WTC11 (cell line): ENCODE measurements at regions not wholly inside any gene's neighbourhood (a gene's known extent, or its start where the extent isn't known, plus 50 kb on each side); places are given as distances from the start of the nearest gene placed in this dataset.

Experiments used
- ATAC-seq: fragments of 200-7000 bp; cut with Tn5 transposase; 2 replicates; pipeline ENCODE4 v1.10.0; 2021; ENCODE audit warnings: mild to moderate bottlenecking, moderate library complexity
- CTCF ChIA-PET: fragments of 300-600 bp; sonication (Branson Sonifier 250); formaldehyde crosslinking; loops from one replicate; lab custom pipeline; 2021; ENCODE audit warnings: antibody characterized with exemption; lab: Charles Lee
- POLR2A ChIA-PET: fragments of 350-600 bp; sonication (Branson Sonifier 250); formaldehyde crosslinking; loops from one replicate; lab custom pipeline; 2021; ENCODE audit warnings: antibody characterized with exemption; lab: Charles Lee
- DNase-seq: peaks from one replicate; pipeline ENCODE4 v3.0.0; 2021; ENCODE audit warnings: low spot score
- H3K27ac Mint-ChIP-seq: 2 replicates; pipeline ENCODE4 v1.8.0; 2021; ENCODE audit warnings: mixed read lengths
- H3K27me3 Mint-ChIP-seq: 2 replicates; pipeline ENCODE4 v1.8.0; 2021; ENCODE audit warnings: low read depth, mild to moderate bottlenecking, moderate library complexity, mixed read lengths
- H3K36me3 Mint-ChIP-seq: 2 replicates; pipeline ENCODE4 v1.8.0; 2021; ENCODE audit warnings: mixed read lengths
- H3K4me1 Mint-ChIP-seq: 2 replicates; pipeline ENCODE4 v1.8.0; 2022; ENCODE audit warnings: mixed read lengths
- H3K4me3 Mint-ChIP-seq: 2 replicates; pipeline ENCODE4 v1.8.0; 2021; ENCODE audit warnings: mild to moderate bottlenecking, moderate library complexity, mixed read lengths
- H3K9me3 Mint-ChIP-seq: 2 replicates; pipeline ENCODE4 v1.8.0; 2021; ENCODE audit warnings: mixed read lengths
- ATF1 ChIP-seq: sonication (generic); formaldehyde crosslinking; IDR thresholded peaks from 2 replicates; pipeline ENCODE4 v1.8.1; 2023; ENCODE audit warnings: mild to moderate bottlenecking, moderate library complexity, missing genetic modification reagents
- ATF6 ChIP-seq: sonication (generic); formaldehyde crosslinking; IDR thresholded peaks from 2 replicates; pipeline ENCODE4 v1.8.1; 2023; ENCODE audit warnings: mild to moderate bottlenecking, missing genetic modification reagents
- CREM ChIP-seq: sonication (generic); formaldehyde crosslinking; IDR thresholded peaks from 2 replicates; pipeline ENCODE4 v1.8.1; 2022; ENCODE audit warnings: mild to moderate bottlenecking, missing genetic modification reagents, moderate library complexity
- E2F4 ChIP-seq: sonication (generic); formaldehyde crosslinking; IDR thresholded peaks from 2 replicates; pipeline ENCODE4 v1.8.1; 2022; ENCODE audit warnings: low read depth, mild to moderate bottlenecking, moderate library complexity, missing genetic modification reagents, borderline replicate concordance
- EMX1 ChIP-seq: fragments of 250-450 bp; sonication (Bioruptor Pico); IDR thresholded peaks from 2 replicates; pipeline ENCODE4 v1.8.0; 2021; ENCODE audit warnings: mild to moderate bottlenecking
- ESRRA ChIP-seq: sonication (generic); formaldehyde crosslinking; IDR thresholded peaks from 2 replicates; pipeline ENCODE4 v1.8.1; 2022; ENCODE audit warnings: mild to moderate bottlenecking, missing genetic modification reagents, borderline replicate concordance
- FOXJ3 ChIP-seq: sonication (generic); formaldehyde crosslinking; IDR thresholded peaks from 2 replicates; pipeline ENCODE4 v1.9.0; 2021; ENCODE audit warnings: missing genetic modification reagents, mild to moderate bottlenecking, borderline replicate concordance
- FOXK1 ChIP-seq: sonication (generic); formaldehyde crosslinking; IDR thresholded peaks from 2 replicates; pipeline ENCODE4 v1.8.0; 2022; ENCODE audit warnings: mild to moderate bottlenecking, moderate library complexity, missing genetic modification reagents
- FOXP1 ChIP-seq: sonication (generic); formaldehyde crosslinking; IDR thresholded peaks from 2 replicates; pipeline ENCODE4 v1.8.0; 2022; ENCODE audit warnings: missing genetic modification reagents, mild to moderate bottlenecking, moderate library complexity, borderline replicate concordance
- FOXP4 ChIP-seq: sonication (generic); formaldehyde crosslinking; IDR thresholded peaks from 2 replicates; pipeline ENCODE4 v1.8.0; 2022; ENCODE audit warnings: mild to moderate bottlenecking, missing genetic modification reagents
- GTF2I ChIP-seq: fragments of 250-450 bp; sonication (Bioruptor Pico); conservative IDR thresholded peaks from 2 replicates; pipeline ENCODE4 v1.4.0; 2021; ENCODE audit warnings: mild to moderate bottlenecking
- JUN ChIP-seq: sonication (generic); formaldehyde crosslinking; IDR thresholded peaks from 2 replicates; pipeline ENCODE4 v1.8.0; 2023; ENCODE audit warnings: mild to moderate bottlenecking, missing genetic modification reagents
- MXD4 ChIP-seq: fragments of 250-450 bp; sonication (Bioruptor Pico); IDR thresholded peaks from 2 replicates; pipeline ENCODE4 v1.8.0; 2021; ENCODE audit warnings: mild to moderate bottlenecking, moderate library complexity, borderline replicate concordance
- NFE2L1 ChIP-seq: sonication (generic); formaldehyde crosslinking; IDR thresholded peaks from 2 replicates; pipeline ENCODE4 v1.8.1; 2023; ENCODE audit warnings: missing genetic modification reagents
- NFYB ChIP-seq: sonication (generic); formaldehyde crosslinking; conservative IDR thresholded peaks from 2 replicates; pipeline ENCODE4 v1.8.0; 2022; ENCODE audit warnings: low read depth, missing genetic modification reagents
- NR1H2 ChIP-seq: sonication (generic); formaldehyde crosslinking; IDR thresholded peaks from 2 replicates; pipeline ENCODE4 v1.9.0; 2021; ENCODE audit warnings: mild to moderate bottlenecking, moderate library complexity, missing genetic modification reagents
- NR3C1 ChIP-seq: sonication (generic); formaldehyde crosslinking; conservative IDR thresholded peaks from 2 replicates; pipeline ENCODE4 v1.8.1; 2023; ENCODE audit warnings: low read depth, mild to moderate bottlenecking, missing genetic modification reagents
- SP1 ChIP-seq: sonication (generic); formaldehyde crosslinking; conservative IDR thresholded peaks from 2 replicates; pipeline ENCODE4 v1.8.1; 2022; ENCODE audit warnings: missing genetic modification reagents
- TCF7 ChIP-seq: sonication (generic); formaldehyde crosslinking; IDR thresholded peaks from 2 replicates; pipeline ENCODE4 v1.8.0; 2022; ENCODE audit warnings: mild to moderate bottlenecking, low read depth, missing genetic modification reagents, moderate library complexity
- TEAD4 ChIP-seq: sonication (generic); formaldehyde crosslinking; IDR thresholded peaks from 2 replicates; pipeline ENCODE4 v1.8.0; 2022; ENCODE audit warnings: mild to moderate bottlenecking, missing genetic modification reagents
- ZNF121 ChIP-seq: sonication (generic); formaldehyde crosslinking; IDR thresholded peaks from 2 replicates; pipeline ENCODE4 v1.8.0; 2023; ENCODE audit warnings: missing genetic modification reagents
- ZNF396 ChIP-seq: fragments of 250-450 bp; sonication (Bioruptor Pico); IDR thresholded peaks from 2 replicates; pipeline ENCODE4 v1.8.0; 2021; ENCODE audit warnings: mild to moderate bottlenecking, moderate library complexity, borderline replicate concordance
- ZNF416 ChIP-seq: fragments of 250-450 bp; sonication (Bioruptor Pico); IDR thresholded peaks from 2 replicates; pipeline ENCODE4 v1.9.0; 2021; ENCODE audit warnings: mild to moderate bottlenecking, inconsistent platforms
- ZNF671 ChIP-seq: fragments of 250-450 bp; sonication (Bioruptor Pico); IDR thresholded peaks from 2 replicates; pipeline ENCODE4 v1.8.0; 2021; ENCODE audit warnings: mild to moderate bottlenecking
- TF ChIP-seq, protein P1 (sequence below): sonication (generic); formaldehyde crosslinking; IDR thresholded peaks from 2 replicates; pipeline ENCODE4 v1.8.1; 2023; ENCODE audit warnings: mild to moderate bottlenecking, missing genetic modification reagents

GRCh38 chr22:49408102-49408836 is 419.4 kb downstream of the BRD1 start:
- no peak for TF ChIP-seq EMX1 (CRISPR knock-in tag)

DNA sequence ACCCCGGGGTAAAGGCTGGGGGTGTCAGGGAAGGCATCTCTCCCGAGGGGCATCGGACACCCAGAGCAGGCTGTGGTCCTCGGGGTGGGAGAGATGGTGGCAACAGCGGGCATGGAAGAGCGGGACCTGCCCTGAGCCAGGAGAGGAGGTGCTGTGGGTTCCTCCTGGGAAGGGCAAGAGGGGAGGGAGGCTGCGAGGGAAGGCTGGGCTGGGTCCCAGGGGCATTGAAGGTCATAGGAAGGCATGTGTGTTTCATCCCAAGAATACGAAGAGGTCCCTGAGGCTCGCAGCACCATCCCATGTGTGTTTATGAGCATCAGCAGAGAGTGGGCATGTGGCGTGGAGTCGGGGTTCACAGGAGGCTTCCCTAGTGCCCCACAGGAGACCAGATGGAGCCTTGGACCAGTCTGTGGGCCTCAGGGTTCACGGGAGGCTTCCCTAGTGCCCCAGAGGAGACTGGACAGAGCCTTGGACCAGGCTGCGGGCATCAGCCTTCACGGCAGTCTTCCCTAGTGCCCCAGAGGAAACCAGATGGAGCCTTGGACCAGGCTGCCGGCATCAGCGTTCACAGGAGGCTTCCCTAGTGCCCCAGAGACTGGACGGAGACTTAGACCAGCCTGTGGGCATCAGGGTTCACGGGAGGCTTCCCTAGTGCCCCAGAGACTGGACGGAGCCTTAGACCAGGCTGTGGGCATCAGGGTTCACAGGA is 420.6 kb downstream of the BRD1 start:
- POLR2A ChIA-PET = no interaction called here
- no peak for TF ChIP-seq ATF1 (CRISPR knock-in tag)
- TF ChIP-seq NR1H2 = no peak
- TF ChIP-seq CREM = no peak
- TF ChIP-seq MXD4 (CRISPR knock-in tag) = no peak
- TF ChIP-seq NR3C1 = no peak
- no peak for TF ChIP-seq ZNF396 (CRISPR knock-in tag)
- TF ChIP-seq NFYB (CRISPR knock-in tag) = no peak
- TF ChIP-seq JUN = no peak
- TF ChIP-seq ATF6 (CRISPR knock-in tag) = no peak
- ATAC-seq = no peak

More at GRCh38 chr22:49408102-49408836, 419.4 kb downstream of the BRD1 start:
- Mint-ChIP-seq H3K4me3 (no peak overlapping the region), H3K27ac (no peak overlapping the region), H3K36me3 (no peaks in the 10 kb centered on the region), H3K4me1 (peaks cover 5% of the 10 kb centered on the region; the same call in 1 of the 2 replicates), H3K27me3 (peaks cover 3% of the 10 kb centered on the region), H3K9me3 (peaks cover 11% of the 10 kb centered on the region)
- no peak for ATAC-seq
- POLR2A ChIA-PET = interaction anchor here (0.6 kb wide), 1 partner anchor 96 kb away, joined by 3 read pairs; no protein-coding TSS in a partner anchor
- CTCF ChIA-PET = interaction anchor here (0.6 to 1.1 kb wide), 2 partner anchors 10 to 103 kb away, joined by 3 read pairs; no protein-coding TSS in a partner anchor
- no peak for DNase-seq

DNA sequence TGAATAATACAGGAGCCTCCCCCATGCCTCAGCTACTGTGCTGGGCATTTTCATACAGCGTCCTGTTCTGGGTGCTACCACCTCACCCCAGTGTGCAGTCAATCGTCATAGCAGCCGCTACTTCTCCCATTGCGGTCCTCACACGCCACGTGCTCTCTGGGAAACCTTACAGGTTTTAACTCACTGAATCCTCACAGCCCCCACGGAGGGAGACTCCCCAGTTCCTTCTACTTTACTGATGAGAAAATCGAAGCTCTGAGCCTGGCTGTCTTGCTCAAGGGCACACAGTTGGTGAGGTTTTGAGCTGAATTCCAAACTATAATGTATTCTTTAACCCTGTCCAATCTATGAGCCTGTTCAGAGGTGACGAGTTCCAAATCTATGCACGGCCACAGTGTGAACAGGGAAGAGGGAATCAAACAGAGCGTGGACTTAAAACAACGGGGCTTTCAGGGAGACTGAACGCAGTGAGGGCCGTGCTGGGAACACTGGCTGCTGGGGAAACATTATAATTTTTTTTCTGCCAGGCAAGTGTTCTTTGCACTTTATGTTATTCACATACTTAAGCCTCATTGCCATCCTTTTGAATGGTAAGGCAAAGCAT is 421.5 kb downstream of the BRD1 start:
- Mint-ChIP-seq H3K4me3 (no peak overlapping the region), H3K27ac (no peak overlapping the region), H3K9me3 (peaks cover 17% of the 10 kb centered on the region), H3K36me3 (no peaks in the 10 kb centered on the region), H3K27me3 (peaks cover 4% of the 10 kb centered on the region), H3K4me1 (peaks cover 8% of the 10 kb centered on the region; the same call in 1 of the 2 replicates)
- POLR2A ChIA-PET = no interaction called here
- TF ChIP-seq FOXK1 (no peak), E2F4 (CRISPR knock-in tag) (no peak), TEAD4 (no peak), SP1 (no peak), GTF2I (CRISPR knock-in tag) (no peak), ZNF121 (CRISPR knock-in tag) (no peak), FOXP1 (no peak), ZNF671 (CRISPR knock-in tag) (no peak), ZNF416 (CRISPR knock-in tag) (no peak), NFE2L1 (CRISPR knock-in tag) (no peak), TCF7 (CRISPR knock-in tag) (no peak), CREM (no peak), FOXP4 (CRISPR knock-in tag) (no peak), FOXJ3 (CRISPR knock-in tag) (no peak), ESRRA (CRISPR knock-in tag) (no peak)
- TF ChIP-seq, protein P1, sequence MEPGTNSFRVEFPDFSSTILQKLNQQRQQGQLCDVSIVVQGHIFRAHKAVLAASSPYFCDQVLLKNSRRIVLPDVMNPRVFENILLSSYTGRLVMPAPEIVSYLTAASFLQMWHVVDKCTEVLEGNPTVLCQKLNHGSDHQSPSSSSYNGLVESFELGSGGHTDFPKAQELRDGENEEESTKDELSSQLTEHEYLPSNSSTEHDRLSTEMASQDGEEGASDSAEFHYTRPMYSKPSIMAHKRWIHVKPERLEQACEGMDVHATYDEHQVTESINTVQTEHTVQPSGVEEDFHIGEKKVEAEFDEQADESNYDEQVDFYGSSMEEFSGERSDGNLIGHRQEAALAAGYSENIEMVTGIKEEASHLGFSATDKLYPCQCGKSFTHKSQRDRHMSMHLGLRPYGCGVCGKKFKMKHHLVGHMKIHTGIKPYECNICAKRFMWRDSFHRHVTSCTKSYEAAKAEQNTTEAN = no peak
- CTCF ChIA-PET = no interaction called here
- ATAC-seq (no peak), DNase-seq (no peak)

More for the DNA sequence above, 420.6 kb downstream of the BRD1 start:
- Mint-ChIP-seq H3K36me3 (no peaks in the 10 kb centered on the region), H3K4me1 (peaks cover 8% of the 10 kb centered on the region; the same call in 1 of the 2 replicates), H3K27ac (no peak overlapping the region), H3K4me3 (no peak overlapping the region), H3K27me3 (peaks cover 6% of the 10 kb centered on the region), H3K9me3 (peaks cover 17% of the 10 kb centered on the region)
- CTCF ChIA-PET = no interaction called here
- no peak for DNase-seq
